Right atrium auricular region (tissue), 2 donors: ENCODE measurements at regions not wholly inside any gene's neighbourhood (a gene's known extent, or its start where the extent isn't known, plus 50 kb on each side); places are given as distances from the start of the nearest gene placed in this dataset.

Experiments used
- DNase-seq: peaks from one replicate; pipeline ENCODE4 v3.0.0-alpha.2; 2019; ENCODE audit warnings: low spot score
- H3K27ac ChIP-seq, 2 donors: fragments of 200-600 bp; sonication (generic); 1 replicate in 1 of 2; 2 replicates in 1 of 2; pipeline ENCODE4 v1.5.1; 2016 to 2019
- H3K27me3 ChIP-seq, 2 donors: fragments of 200-600 bp; sonication (generic); one replicate each; pipeline versions ENCODE4 v1.5.1 to v1.6.0; 2017 to 2019
- H3K36me3 ChIP-seq: fragments of 200-600 bp; sonication (generic); one replicate; pipeline ENCODE4 v1.5.1; 2016
- H3K4me1 ChIP-seq, 2 donors: fragments of 200-600 bp; sonication (generic); one replicate each; pipeline versions ENCODE4 v1.5.1 to v1.6.0; 2017 to 2019
- H3K4me3 ChIP-seq, 2 donors: fragments of 200-600 bp; sonication (generic); 1 replicate in 1 of 2; 2 replicates in 1 of 2; pipeline ENCODE4 v1.5.1; 2017 to 2019; ENCODE audit warnings: mild to moderate bottlenecking in 1 of 2, moderate library complexity in 1 of 2
- H3K9me3 ChIP-seq, 2 donors: fragments of 200-600 bp; sonication (generic); one replicate each; pipeline ENCODE4 v1.5.1; 2019
- TF ChIP-seq, protein P1 (sequence below), 2 donors: fragments of 200-600 bp; sonication (generic); IDR thresholded peaks; one replicate each; pipeline ENCODE4 v1.5.1; 2019; ENCODE audit warnings: antibody characterized with exemption in 2 of 2

- H3K27me3 ChIP-seq, result no peaks in the 10 kb centered on the region
- no peak overlapping the region for H3K27ac ChIP-seq
- no peak overlapping the region for H3K4me3 ChIP-seq
- DNase-seq, result no peak
- no peaks in the 10 kb centered on the region for H3K4me1 ChIP-seq
- H3K36me3 ChIP-seq, result no peaks in the 10 kb centered on the region
- TF ChIP-seq, protein P1, sequence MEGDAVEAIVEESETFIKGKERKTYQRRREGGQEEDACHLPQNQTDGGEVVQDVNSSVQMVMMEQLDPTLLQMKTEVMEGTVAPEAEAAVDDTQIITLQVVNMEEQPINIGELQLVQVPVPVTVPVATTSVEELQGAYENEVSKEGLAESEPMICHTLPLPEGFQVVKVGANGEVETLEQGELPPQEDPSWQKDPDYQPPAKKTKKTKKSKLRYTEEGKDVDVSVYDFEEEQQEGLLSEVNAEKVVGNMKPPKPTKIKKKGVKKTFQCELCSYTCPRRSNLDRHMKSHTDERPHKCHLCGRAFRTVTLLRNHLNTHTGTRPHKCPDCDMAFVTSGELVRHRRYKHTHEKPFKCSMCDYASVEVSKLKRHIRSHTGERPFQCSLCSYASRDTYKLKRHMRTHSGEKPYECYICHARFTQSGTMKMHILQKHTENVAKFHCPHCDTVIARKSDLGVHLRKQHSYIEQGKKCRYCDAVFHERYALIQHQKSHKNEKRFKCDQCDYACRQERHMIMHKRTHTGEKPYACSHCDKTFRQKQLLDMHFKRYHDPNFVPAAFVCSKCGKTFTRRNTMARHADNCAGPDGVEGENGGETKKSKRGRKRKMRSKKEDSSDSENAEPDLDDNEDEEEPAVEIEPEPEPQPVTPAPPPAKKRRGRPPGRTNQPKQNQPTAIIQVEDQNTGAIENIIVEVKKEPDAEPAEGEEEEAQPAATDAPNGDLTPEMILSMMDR (IDR thresholded peaks at IDR 0.05), result no peak
- no peaks in the 10 kb centered on the region for H3K9me3 ChIP-seq
These were observed 147.4 kb upstream of the EPHA3 start for GRCh38 chr3:88960019-88960418.

- Histone ChIP-seq H3K36me3 (no peaks in the 10 kb centered on the region), H3K4me3 (no peak overlapping the region), H3K27ac (no peak overlapping the region), H3K9me3 (no peaks in the 10 kb centered on the region), H3K27me3 (no peaks in the 10 kb centered on the region), H3K4me1 (no peaks in the 10 kb centered on the region)
- TF ChIP-seq, protein P1 (IDR thresholded peaks at IDR 0.05), result no peak
- no peak for DNase-seq
These were observed 144.4 kb upstream of the EPHA3 start for GRCh38 chr3:88963003-88963402.

GRCh38 chr3:88979760-88980159 is 127.7 kb upstream of the EPHA3 start:
- TF ChIP-seq, protein P1 (IDR thresholded peaks at IDR 0.05), result no peak
- peaks cover 0 to 4% of the 10 kb centered on the region in 2 donors for H3K9me3 ChIP-seq
- no peaks in the 10 kb centered on the region for H3K36me3 ChIP-seq
- DNase-seq, result no peak
- H3K27me3 ChIP-seq, result no peaks in the 10 kb centered on the region
- no peak overlapping the region for H3K27ac ChIP-seq
- H3K4me1 ChIP-seq, result no peaks in the 10 kb centered on the region
- no peak overlapping the region for H3K4me3 ChIP-seq

- TF ChIP-seq, protein P1 (IDR thresholded peaks at IDR 0.05), result no peak
- no peaks in the 10 kb centered on the region for H3K4me1 ChIP-seq
- H3K27me3 ChIP-seq, result no peaks in the 10 kb centered on the region
- H3K27ac ChIP-seq, result no peak overlapping the region
- no peak overlapping the region for H3K4me3 ChIP-seq
- no peaks in the 10 kb centered on the region for H3K9me3 ChIP-seq
- DNase-seq, result no peak
- H3K36me3 ChIP-seq, result no peaks in the 10 kb centered on the region
These were observed 124.0 kb upstream of the EPHA3 start for GRCh38 chr3:88983458-88983857.

DNA sequence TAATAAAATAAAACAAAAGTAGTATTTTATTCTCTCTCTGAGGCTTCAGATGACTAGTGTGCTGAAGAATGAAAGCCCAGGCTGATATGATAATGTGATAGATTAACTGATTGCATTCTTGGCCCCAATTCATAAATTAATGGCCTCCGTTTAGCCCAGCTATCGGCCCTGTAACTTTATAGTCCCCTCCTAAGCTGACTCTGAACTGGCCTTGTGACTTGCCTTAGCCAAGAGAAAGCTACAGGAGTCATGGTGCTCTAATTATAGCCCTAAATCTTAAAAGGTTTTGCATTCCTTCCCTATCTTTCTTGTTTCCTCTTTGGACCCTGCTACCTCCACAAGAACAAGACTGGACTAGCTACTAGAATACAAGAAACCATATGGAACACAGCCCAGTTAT is 123.2 kb upstream of the EPHA3 start:
- no peaks in the 10 kb centered on the region for H3K36me3 ChIP-seq
- no peaks in the 10 kb centered on the region for H3K4me1 ChIP-seq
- H3K4me3 ChIP-seq, result no peak overlapping the region
- DNase-seq, result no peak
- H3K9me3 ChIP-seq, result no peaks in the 10 kb centered on the region
- H3K27me3 ChIP-seq, result no peaks in the 10 kb centered on the region
- TF ChIP-seq, protein P1 (IDR thresholded peaks at IDR 0.05), result no peak
- no peak overlapping the region for H3K27ac ChIP-seq

GRCh38 chr3:88984832-88985231 is 122.6 kb upstream of the EPHA3 start:
- Histone ChIP-seq H3K4me1 (no peaks in the 10 kb centered on the region), H3K27ac (no peak overlapping the region), H3K4me3 (no peak overlapping the region), H3K9me3 (no peaks in the 10 kb centered on the region), H3K36me3 (no peaks in the 10 kb centered on the region), H3K27me3 (no peaks in the 10 kb centered on the region)
- TF ChIP-seq, protein P1 (IDR thresholded peaks at IDR 0.05), result no peak
- no peak for DNase-seq
